HEK293T (cell line): ENCODE measurements at regions not wholly inside any gene's neighbourhood (a gene's known extent, or its start where the extent isn't known, plus 50 kb on each side); places are given as distances from the start of the nearest gene placed in this dataset.

ENCODE experiments used
- BHLHE40 ChIP-seq: fragments of 450-650 bp; IDR thresholded peaks from 2 replicates; pipeline ENCODE4 v1.6.1; 2016; ENCODE audit warnings: mild to moderate bottlenecking, moderate library complexity, borderline replicate concordance
- FOXA1 ChIP-seq: fragments of 450-650 bp; IDR thresholded peaks from 2 replicates; pipeline ENCODE4 v1.6.1; 2016; ENCODE audit warnings: mild to moderate bottlenecking
- L3MBTL2 ChIP-seq: fragments of 450-650 bp; conservative IDR thresholded peaks from 2 replicates; pipeline ENCODE4 v1.6.1; 2016; ENCODE audit warnings: mild to moderate bottlenecking
- SP1 ChIP-seq: fragments of 450-650 bp; IDR thresholded peaks from 2 replicates; pipeline ENCODE4 v1.6.1; 2017
- SUZ12 ChIP-seq: fragments of 450-650 bp; IDR thresholded peaks from 2 replicates; pipeline ENCODE4 v1.6.1; 2016; ENCODE audit warnings: mild to moderate bottlenecking

GRCh38 chr3:171533702-171534101, 73.5 kb upstream of the TNIK start:
- no peak for TF ChIP-seq SP1
- no peak for TF ChIP-seq BHLHE40
- no peak for TF ChIP-seq L3MBTL2
- no peak for TF ChIP-seq SUZ12
- no peak for TF ChIP-seq FOXA1
